Adrenal gland (tissue), 5 donors: ENCODE measurements at regions not wholly inside any gene's neighbourhood (a gene's known extent, or its start where the extent isn't known, plus 50 kb on each side); places are given as distances from the start of the nearest gene placed in this dataset.

Experiments
- POLR2A ChIP-seq, 2 donors: fragments of 450-650 bp; IDR thresholded peaks; one replicate each; pipeline ENCODE4 v1.6.1; 2017; ENCODE audit warnings: antibody characterized with exemption in 2 of 2, mild to moderate bottlenecking in 2 of 2, moderate library complexity in 1 of 2
- TF ChIP-seq, protein P1 (sequence below), 6 experiments: fragments of 450-650 bp in 4 of 6; fragments of 200-600 bp in 2 of 6; sonication (generic) in 1 of 6; IDR thresholded peaks; 1 replicate in 5 of 6; 2 replicates in 1 of 6; pipeline versions ENCODE4 v1.5.1 to v1.8.0; 2016 to 2021; ENCODE audit warnings: antibody characterized with exemption in 6 of 6, mild to moderate bottlenecking in 2 of 6, moderate library complexity in 1 of 6
- donor health status: DM: no; HTN: no; CAD: no.

GRCh38 chr12:115343008-115343407 is 659.0 kb upstream of the TBX3 start:
- TF ChIP-seq, protein P1, sequence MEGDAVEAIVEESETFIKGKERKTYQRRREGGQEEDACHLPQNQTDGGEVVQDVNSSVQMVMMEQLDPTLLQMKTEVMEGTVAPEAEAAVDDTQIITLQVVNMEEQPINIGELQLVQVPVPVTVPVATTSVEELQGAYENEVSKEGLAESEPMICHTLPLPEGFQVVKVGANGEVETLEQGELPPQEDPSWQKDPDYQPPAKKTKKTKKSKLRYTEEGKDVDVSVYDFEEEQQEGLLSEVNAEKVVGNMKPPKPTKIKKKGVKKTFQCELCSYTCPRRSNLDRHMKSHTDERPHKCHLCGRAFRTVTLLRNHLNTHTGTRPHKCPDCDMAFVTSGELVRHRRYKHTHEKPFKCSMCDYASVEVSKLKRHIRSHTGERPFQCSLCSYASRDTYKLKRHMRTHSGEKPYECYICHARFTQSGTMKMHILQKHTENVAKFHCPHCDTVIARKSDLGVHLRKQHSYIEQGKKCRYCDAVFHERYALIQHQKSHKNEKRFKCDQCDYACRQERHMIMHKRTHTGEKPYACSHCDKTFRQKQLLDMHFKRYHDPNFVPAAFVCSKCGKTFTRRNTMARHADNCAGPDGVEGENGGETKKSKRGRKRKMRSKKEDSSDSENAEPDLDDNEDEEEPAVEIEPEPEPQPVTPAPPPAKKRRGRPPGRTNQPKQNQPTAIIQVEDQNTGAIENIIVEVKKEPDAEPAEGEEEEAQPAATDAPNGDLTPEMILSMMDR (IDR thresholded peaks at IDR 0.05), result no peak
- no peak for TF ChIP-seq POLR2A (IDR thresholded peaks at IDR 0.05)
